Dedifferentiated amniotic fluid mesenchymal stem cell (primary cell): ENCODE measurements at regions not wholly inside any gene's neighbourhood (a gene's known extent, or its start where the extent isn't known, plus 50 kb on each side); places are given as distances from the start of the nearest gene placed in this dataset.

Experiments used
- DNase-seq: peaks from one replicate; pipeline ENCODE4 v3.0.0-alpha.2; 2016; ENCODE audit errors: extremely low spot score

GRCh38 chr3:72460205-72461174 lies 387.8 kb downstream of the SHQ1 start:
- no peak for DNase-seq

- DNase-seq: no peak
These were observed 388.7 kb downstream of the SHQ1 start for GRCh38 chr3:72459588-72459987.

GRCh38 chr3:72458375-72458774 lies 389.9 kb downstream of the SHQ1 start:
- DNase-seq: no peak

- DNase-seq: no peak
These were observed 393.8 kb downstream of the SHQ1 start for GRCh38 chr3:72454441-72454840.

GRCh38 chr3:72453706-72454105 lies 394.5 kb downstream of the SHQ1 start:
- no peak for DNase-seq

DNA sequence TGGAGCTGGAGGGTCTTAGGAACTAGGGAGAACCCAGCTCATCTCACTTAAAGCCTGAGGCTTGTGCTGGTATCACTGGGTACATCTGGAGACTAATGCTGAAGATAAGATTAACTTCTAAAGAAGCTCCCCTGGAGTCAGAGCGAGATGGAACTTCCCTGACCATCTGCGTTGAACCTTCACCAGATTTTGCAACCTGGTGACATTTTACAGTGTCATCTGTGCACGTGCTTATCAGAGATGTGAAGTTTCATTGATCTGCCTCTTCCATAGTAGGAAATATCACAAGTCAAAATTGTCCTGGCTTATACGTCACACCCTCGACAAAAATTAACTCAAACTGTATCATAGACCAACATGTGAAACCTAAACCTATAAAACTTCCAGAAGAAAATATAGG lies 395.5 kb downstream of the SHQ1 start:
- no peak for DNase-seq

GRCh38 chr3:72451841-72452240 lies 396.4 kb downstream of the SHQ1 start:
- no peak for DNase-seq

GRCh38 chr3:72449551-72449950 lies 398.7 kb downstream of the SHQ1 start:
- peak; percentile 73 for DNase-seq

DNA sequence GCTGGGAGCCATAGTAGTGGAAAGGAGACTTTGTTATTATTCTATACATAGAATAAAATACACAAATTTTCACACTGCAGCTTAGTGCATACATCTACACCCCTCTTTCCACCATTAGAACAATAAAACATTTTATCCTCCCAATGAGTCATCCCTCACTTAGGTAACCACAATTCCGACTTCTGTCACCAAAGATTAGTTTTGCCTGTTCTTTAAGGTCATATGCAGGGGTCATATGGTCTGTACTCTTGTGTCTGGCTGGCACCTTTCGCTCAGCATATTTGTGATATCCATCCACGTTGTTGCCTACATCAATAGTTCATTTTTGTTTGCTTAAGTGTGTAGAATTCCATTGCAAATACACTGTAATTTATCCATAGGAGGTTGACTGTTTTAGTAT lies 399.4 kb downstream of the SHQ1 start:
- DNase-seq: no peak

- DNase-seq: no peak
These were observed 399.8 kb downstream of the SHQ1 start for GRCh38 chr3:72448375-72448823.

DNA sequence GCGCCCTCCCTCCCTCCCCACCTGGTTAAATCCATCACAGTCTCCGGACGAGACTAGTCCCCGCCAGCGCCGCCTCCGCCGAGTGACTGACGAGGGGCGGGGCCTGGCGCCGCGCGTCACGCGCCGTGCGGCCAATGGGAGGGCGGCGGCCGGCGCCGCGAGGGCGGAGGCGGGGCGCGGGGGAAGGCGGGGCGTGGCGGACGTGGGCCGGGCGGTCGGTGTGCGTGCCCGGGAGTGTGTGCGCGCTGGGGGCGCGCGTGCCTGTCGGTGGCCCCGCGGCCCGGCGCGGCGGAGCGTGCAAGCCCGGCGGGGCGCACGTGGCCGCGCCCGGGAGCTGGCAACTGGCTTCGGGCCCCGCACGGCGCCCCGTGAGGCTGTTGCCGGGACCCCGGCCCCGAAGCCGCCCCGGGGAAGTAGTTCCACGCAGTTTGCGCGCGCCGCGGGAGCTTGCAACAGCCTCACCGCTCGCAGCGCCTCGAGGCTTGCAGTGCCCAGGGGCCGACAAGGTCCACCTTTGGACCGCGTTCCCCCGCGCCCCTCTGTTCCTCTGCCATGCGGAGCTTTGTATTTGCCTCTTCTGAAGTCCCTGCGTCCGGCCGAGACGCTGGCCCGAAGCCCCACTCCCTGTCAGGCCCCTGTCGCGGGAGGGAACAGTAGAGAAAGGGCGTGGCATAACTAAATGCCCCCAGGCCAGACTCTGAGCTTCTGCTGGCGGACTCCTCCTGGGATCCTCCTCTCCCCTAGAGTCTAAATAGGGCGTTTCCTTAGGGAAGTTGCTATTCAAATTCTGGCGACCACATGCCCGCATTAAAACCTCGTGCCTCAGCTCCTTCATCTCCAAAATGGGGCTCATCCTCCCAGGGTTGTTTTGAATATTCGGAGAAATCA lies 400.9 kb downstream of the SHQ1 start:
- DNase-seq: peak; percentile 82

- DNase-seq: no peak
These were observed 401.8 kb downstream of the SHQ1 start, which contains the start of gene RYBP for GRCh38 chr3:72446218-72447058. TSS of gene RYBP (minus strand) at chr3:72446621.

DNA sequence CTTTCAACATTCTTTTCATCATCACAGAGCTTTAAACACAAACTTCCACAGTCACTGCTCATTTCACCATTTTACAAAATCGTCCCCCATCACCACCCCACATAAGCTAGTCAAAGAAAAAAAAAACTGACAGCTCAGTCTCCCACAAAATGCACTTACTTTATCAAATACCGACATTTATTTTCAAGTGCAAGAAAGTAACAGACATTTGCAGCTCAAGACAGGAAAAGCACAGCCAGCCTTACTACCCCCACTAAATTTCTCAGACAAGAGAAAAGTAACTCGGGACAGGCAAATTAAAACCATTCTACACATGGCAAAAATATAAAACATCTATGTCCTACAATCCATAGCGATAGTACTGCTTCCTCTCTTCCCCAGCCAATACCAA lies 402.4 kb downstream of the SHQ1 start:
- no peak for DNase-seq

- no peak for DNase-seq
These were observed 403.5 kb downstream of the SHQ1 start for GRCh38 chr3:72444656-72445223.

DNA sequence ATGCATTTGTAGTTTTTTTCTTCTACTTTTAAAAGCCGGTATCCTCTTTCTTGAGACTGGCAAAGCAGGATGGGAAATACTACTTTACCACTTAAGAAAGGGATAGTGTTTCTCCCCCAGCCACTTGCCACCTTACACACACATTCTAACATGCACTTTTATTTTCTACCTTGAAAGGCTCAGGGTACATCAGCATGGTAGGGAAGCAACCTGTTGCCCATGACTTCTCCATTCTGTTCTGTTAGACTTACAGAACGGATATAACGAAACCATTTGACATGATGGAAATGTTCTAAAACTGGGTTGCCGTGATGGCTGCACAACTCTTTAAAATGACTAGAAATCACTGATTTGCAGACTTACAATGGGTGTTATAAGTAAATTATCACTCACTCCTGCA lies 405.5 kb downstream of the SHQ1 start:
- DNase-seq: no peak

GRCh38 chr3:72441284-72441994 lies 406.8 kb downstream of the SHQ1 start:
- DNase-seq: no peak

- DNase-seq: no peak
These were observed 407.8 kb downstream of the SHQ1 start for GRCh38 chr3:72440491-72440890.

DNA sequence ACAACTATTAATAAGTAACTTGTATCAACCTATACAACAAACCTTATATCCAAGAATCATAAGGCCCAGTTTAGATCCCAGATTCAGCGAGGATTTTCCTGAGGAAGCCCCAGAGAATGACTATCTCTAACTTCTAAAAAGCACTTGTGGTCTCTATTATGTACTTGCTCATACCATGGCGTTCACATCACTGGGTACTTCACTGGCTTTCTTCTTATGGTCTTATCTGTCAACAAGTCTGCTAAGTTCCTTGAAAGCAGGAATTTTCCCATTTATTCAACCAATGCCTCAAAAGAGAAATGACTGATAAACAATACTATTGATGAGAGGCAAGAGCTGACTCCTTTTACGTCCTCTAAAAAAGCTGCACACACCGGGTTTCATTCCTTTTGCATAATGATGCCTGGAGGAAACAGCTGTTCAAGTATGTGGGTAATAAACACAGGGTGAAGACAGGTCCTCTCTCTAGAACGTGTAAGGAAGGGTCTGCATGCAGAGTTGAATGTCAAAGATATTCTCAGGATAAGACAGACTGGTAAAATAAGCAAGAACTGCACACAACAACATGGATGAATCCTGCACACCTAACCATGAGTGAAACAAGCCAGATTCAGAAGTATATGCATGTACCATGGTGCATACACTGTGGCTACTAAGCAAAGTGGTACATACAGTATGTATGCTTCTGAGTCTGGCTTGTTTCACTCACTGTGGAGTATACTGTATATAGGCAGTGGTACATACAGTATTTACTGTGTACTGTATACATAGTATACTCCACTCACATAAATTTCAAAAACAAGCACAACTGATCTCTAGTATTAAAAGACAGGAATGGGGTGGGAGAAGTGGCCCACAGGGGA lies 408.7 kb downstream of the SHQ1 start:
- DNase-seq: no peak

- DNase-seq: no peak
These were observed 410.4 kb downstream of the SHQ1 start for GRCh38 chr3:72437661-72438406.
